ENCODE measurements at regions not wholly inside any gene's neighbourhood (a gene's known extent, or its start where the extent isn't known, plus 50 kb on each side); places are given as distances from the start of the nearest gene placed in this dataset.

DNA sequence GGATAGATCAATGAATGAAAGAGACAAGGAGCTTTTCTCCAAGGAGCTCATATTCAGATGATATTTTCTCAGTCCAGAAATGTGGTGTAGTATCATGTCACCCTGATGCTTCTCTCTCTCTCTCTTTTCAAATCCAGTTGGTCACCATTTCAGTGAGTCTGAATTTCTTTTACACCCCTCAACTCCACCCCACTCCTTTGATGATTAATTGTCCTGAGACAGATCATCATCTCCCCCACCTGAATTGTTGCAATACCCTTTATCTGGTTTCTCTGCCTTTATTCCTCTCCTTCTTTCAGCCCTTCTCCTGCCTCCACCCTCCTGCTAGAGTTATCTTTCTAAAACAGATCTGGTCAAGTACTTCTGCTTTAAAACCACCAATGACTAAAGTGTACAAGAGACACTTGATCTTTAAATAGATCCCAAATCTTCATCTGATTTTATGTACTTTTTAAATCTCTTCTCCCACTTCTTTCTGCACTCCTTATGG, 299.8 kb downstream of the KLF5 start:
- TF ChIP-seq CTCF (IDR thresholded peaks at IDR 0.05) = no peak
- TF ChIP-seq POLR2A (IDR thresholded peaks at IDR 0.05; ENCODE audit: low read depth) = no peak
- TF ChIP-seq POLR2AphosphoS5 (IDR thresholded peaks at IDR 0.05) = no peak
- no peak for TF ChIP-seq EP300 (IDR thresholded peaks at IDR 0.05)
- Histone ChIP-seq H3K9me3 (no peaks in the 10 kb centered on the region), H3K27ac (replicated peaks in 1 of 4) (no peak overlapping the region), H3K27me3 (no peaks in the 10 kb centered on the region), H3K36me3 (no peaks in the 10 kb centered on the region), H3K4me3 (no peak overlapping the region), H3K4me1 (no peaks in the 10 kb centered on the region)
- DNase-seq (ENCODE audit: extremely low spot score) = no peak
- intact Hi-C loops (cut with DNase I) = no loop called here

DNA sequence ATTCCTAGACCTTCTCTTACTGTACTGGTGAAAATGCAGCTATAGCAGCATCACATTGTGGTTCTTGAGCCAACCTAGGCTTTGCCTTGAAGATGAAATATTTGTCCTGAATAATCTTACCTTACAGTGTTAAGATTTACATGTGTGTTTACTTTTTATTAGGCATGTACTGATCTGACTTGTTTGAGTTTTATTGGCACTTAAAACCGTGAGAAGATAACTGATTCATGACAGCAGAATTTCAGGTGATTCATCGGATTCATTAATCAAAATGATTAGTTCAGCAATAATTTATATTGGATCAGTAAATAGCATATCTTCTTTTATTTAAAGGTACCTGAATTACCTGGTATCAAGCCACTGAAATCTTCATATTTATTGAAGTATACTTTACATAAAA, 296.3 kb downstream of the KLF5 start:
- Histone ChIP-seq H3K27ac (replicated peaks in 1 of 4) (no peak overlapping the region), H3K36me3 (no peaks in the 10 kb centered on the region), H3K9me3 (no peaks in the 10 kb centered on the region), H3K4me3 (no peak overlapping the region), H3K27me3 (no peaks in the 10 kb centered on the region), H3K4me1 (no peaks in the 10 kb centered on the region)
- DNase-seq (ENCODE audit: extremely low spot score) = no peak
- 82% methylated on average over 2 of the region's 2 CpGs for WGBS
- TF ChIP-seq POLR2AphosphoS5 (IDR thresholded peaks at IDR 0.05) (no peak), POLR2A (IDR thresholded peaks at IDR 0.05; ENCODE audit: low read depth) (no peak), EP300 (IDR thresholded peaks at IDR 0.05) (no peak), CTCF (IDR thresholded peaks at IDR 0.05) (no peak)
- intact Hi-C loops (cut with DNase I) = no loop called here

DNA sequence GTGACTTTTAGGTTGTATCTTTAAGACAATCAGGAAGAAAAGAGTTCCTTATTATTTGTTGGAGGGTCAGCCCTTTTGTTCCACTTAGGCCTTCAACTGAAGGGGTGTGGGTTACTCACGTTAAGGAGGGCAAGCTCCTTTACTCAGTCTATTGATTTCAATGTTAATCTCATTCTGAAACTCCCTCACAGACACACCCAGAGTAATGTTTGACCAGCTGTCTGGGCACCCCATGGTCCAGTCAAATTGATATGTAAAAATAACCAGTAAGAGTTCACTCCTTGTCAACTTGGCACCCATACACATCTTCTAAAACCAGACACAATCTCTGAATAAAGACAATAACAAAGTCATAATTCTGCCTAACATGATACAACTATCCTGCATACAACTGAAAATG, 292.9 kb downstream of the KLF5 start:
- Histone ChIP-seq H3K27me3 (no peaks in the 10 kb centered on the region), H3K36me3 (no peaks in the 10 kb centered on the region), H3K4me3 (no peak overlapping the region), H3K4me1 (no peaks in the 10 kb centered on the region), H3K9me3 (no peaks in the 10 kb centered on the region), H3K27ac (replicated peaks in 1 of 4) (no peak overlapping the region)
- no peak for TF ChIP-seq CTCF (IDR thresholded peaks at IDR 0.05)
- no peak for TF ChIP-seq POLR2AphosphoS5 (IDR thresholded peaks at IDR 0.05)
- no peak for TF ChIP-seq EP300 (IDR thresholded peaks at IDR 0.05)
- TF ChIP-seq POLR2A (IDR thresholded peaks at IDR 0.05; ENCODE audit: low read depth) = no peak
- WGBS = 82% methylated on average over 1 of the region's 1 CpG
- intact Hi-C loops (cut with DNase I) = no loop called here
- no peak for DNase-seq (ENCODE audit: extremely low spot score)

GRCh38 chr13:73341748-73342147, 282.9 kb downstream of the KLF5 start:
- Histone ChIP-seq H3K36me3 (no peaks in the 10 kb centered on the region), H3K4me1 (no peaks in the 10 kb centered on the region), H3K27me3 (no peaks in the 10 kb centered on the region), H3K27ac (replicated peaks in 1 of 4) (no peak overlapping the region), H3K9me3 (no peaks in the 10 kb centered on the region), H3K4me3 (no peak overlapping the region)
- WGBS = 92% methylated on average over 2 of the region's 2 CpGs
- TF ChIP-seq POLR2AphosphoS5 (IDR thresholded peaks at IDR 0.05) = no peak
- no peak for DNase-seq (ENCODE audit: extremely low spot score)
- intact Hi-C loops (cut with DNase I) = no loop called here

DNA sequence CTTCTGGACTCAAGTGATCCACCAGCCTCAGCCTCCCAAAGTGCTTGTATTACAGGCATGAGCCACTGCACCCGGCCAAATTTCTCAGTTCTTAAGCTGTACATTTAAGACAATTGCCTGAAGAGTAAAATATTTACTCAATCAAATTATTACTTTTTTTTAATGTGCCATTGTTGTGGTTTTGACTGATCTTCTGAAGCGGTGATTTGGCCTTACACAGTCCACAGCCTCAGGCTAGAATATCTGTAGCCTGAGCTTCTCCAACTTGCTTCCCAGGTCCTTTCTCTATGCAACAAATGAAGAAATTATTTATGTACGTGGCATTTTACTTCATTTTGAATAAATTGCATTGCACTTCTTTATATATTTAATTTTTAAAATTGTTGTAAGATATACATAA, 281.3 kb downstream of the KLF5 start:
- TF ChIP-seq POLR2AphosphoS5 (IDR thresholded peaks at IDR 0.05) (no peak), CTCF (IDR thresholded peaks at IDR 0.05) (no peak), POLR2A (IDR thresholded peaks at IDR 0.05; ENCODE audit: low read depth) (no peak), EP300 (IDR thresholded peaks at IDR 0.05) (no peak)
- Histone ChIP-seq H3K9me3 (no peaks in the 10 kb centered on the region), H3K4me1 (no peaks in the 10 kb centered on the region), H3K27ac (replicated peaks in 1 of 4) (no peak overlapping the region), H3K36me3 (no peaks in the 10 kb centered on the region), H3K27me3 (no peaks in the 10 kb centered on the region), H3K4me3 (no peak overlapping the region)
- intact Hi-C loops (cut with DNase I) = no loop called here
- no peak for DNase-seq (ENCODE audit: extremely low spot score)
- WGBS = 97% methylated on average over 3 of the region's 3 CpGs

All from esophagus muscularis mucosa (tissue), 4 donors.